Adrenal gland (tissue), 5 donors: ENCODE measurements at regions not wholly inside any gene's neighbourhood (a gene's known extent, or its start where the extent isn't known, plus 50 kb on each side); places are given as distances from the start of the nearest gene placed in this dataset.

Experiments used
- CTCF ChIP-seq, 6 experiments: fragments of 450-650 bp in 4 of 6; fragments of 200-600 bp in 2 of 6; sonication (generic) in 1 of 6; IDR thresholded peaks; 1 replicate in 5 of 6; 2 replicates in 1 of 6; pipeline versions ENCODE4 v1.5.1 to v1.8.0; 2016 to 2021; ENCODE audit warnings: antibody characterized with exemption in 6 of 6, mild to moderate bottlenecking in 2 of 6, moderate library complexity in 1 of 6
- POLR2A ChIP-seq, 2 donors: fragments of 450-650 bp; IDR thresholded peaks; one replicate each; pipeline ENCODE4 v1.6.1; 2017; ENCODE audit warnings: antibody characterized with exemption in 2 of 2, mild to moderate bottlenecking in 2 of 2, moderate library complexity in 1 of 2
- donor health status: DM: no; HTN: no; CAD: no.

- TF ChIP-seq CTCF (IDR thresholded peaks at IDR 0.05) (no peak), POLR2A (IDR thresholded peaks at IDR 0.05) (no peak)
Observed at GRCh38 chr14:56959869-56960268, 149.6 kb upstream of the OTX2 start.
